GM18868 (cell line): ENCODE measurements at regions not wholly inside any gene's neighbourhood (a gene's known extent, or its start where the extent isn't known, plus 50 kb on each side); places are given as distances from the start of the nearest gene placed in this dataset.

Source experiments
- ATAC-seq: cut with Tn5 transposase; IDR thresholded peaks from one replicate; pipeline ENCODE4 v1.9.1; 2021; ENCODE audit warnings: mild to moderate bottlenecking, moderate library complexity; ENCODE audit not compliant: unreplicated experiment

GRCh38 chr6:54056105-54056504 lies 55.1 kb upstream of the MLIP start:
- no peak for ATAC-seq

GRCh38 chr6:54057058-54057457 lies 54.2 kb upstream of the MLIP start:
- no peak for ATAC-seq

GRCh38 chr6:54058236-54058635 lies 53.0 kb upstream of the MLIP start:
- ATAC-seq, result no peak

- no peak for ATAC-seq
Measured at GRCh38 chr6:54059683-54060082, 51.6 kb upstream of the MLIP start.

GRCh38 chr6:54060286-54060685 lies 51.0 kb upstream of the MLIP start:
- ATAC-seq, result no peak
